IPS-15b (cell line): ENCODE measurements at regions not wholly inside any gene's neighbourhood (a gene's known extent, or its start where the extent isn't known, plus 50 kb on each side); places are given as distances from the start of the nearest gene placed in this dataset.

Experiments
- H3K27me3 ChIP-seq: one replicate; pipeline ENCODE4 v1.6.1; 2013; ENCODE audit warnings: low read length; ENCODE audit not compliant: control insufficient read depth, insufficient read depth
- H3K36me3 ChIP-seq: one replicate; pipeline ENCODE4 v1.6.1; 2013; ENCODE audit warnings: low read length; ENCODE audit not compliant: control insufficient read depth, insufficient read depth
- H3K4me1 ChIP-seq: one replicate; pipeline ENCODE4 v1.6.1; 2013; ENCODE audit warnings: mild to moderate bottlenecking, low read length; ENCODE audit not compliant: control insufficient read depth, insufficient read depth
- H3K4me3 ChIP-seq: one replicate; pipeline ENCODE4 v1.5.1; 2013; ENCODE audit warnings: low read depth, low read length
- H3K9ac ChIP-seq: one replicate; pipeline ENCODE4 v1.6.1; 2013; ENCODE audit warnings: low read depth, mild to moderate bottlenecking, low read length
- H3K9me3 ChIP-seq: one replicate; pipeline ENCODE4 v1.6.1; 2013; ENCODE audit warnings: mild to moderate bottlenecking, low read length; ENCODE audit not compliant: control insufficient read depth, insufficient read depth

- H3K4me3 ChIP-seq: no peak overlapping the region
- H3K27me3 ChIP-seq: no peaks in the 10 kb centered on the region
- no peaks in the 10 kb centered on the region for H3K9me3 ChIP-seq
Observed at GRCh38 chr6:152858141-152858540, 107.5 kb downstream of the VIP start.

GRCh38 chr6:152859225-152859624, 108.6 kb downstream of the VIP start:
- Histone ChIP-seq H3K9ac (no peak overlapping the region), H3K9me3 (no peaks in the 10 kb centered on the region), H3K36me3 (no peaks in the 10 kb centered on the region), H3K4me1 (no peaks in the 10 kb centered on the region), H3K27me3 (no peaks in the 10 kb centered on the region), H3K4me3 (no peak overlapping the region)

More at GRCh38 chr6:152858141-152858540, 107.5 kb downstream of the VIP start:
- Histone ChIP-seq H3K9ac (no peak overlapping the region), H3K4me1 (no peaks in the 10 kb centered on the region), H3K36me3 (no peaks in the 10 kb centered on the region)

- Histone ChIP-seq H3K9ac (no peak overlapping the region), H3K27me3 (no peaks in the 10 kb centered on the region), H3K36me3 (no peaks in the 10 kb centered on the region), H3K4me1 (no peaks in the 10 kb centered on the region), H3K4me3 (no peak overlapping the region), H3K9me3 (no peaks in the 10 kb centered on the region)
Observed at GRCh38 chr6:152863618-152864326, 113.2 kb downstream of the VIP start.

- H3K9me3 ChIP-seq: no peaks in the 10 kb centered on the region
- no peaks in the 10 kb centered on the region for H3K4me1 ChIP-seq
- H3K9ac ChIP-seq: no peak overlapping the region
- no peak overlapping the region for H3K4me3 ChIP-seq
- no peaks in the 10 kb centered on the region for H3K27me3 ChIP-seq
- no peaks in the 10 kb centered on the region for H3K36me3 ChIP-seq
Observed at GRCh38 chr6:152874267-152874666, 108.6 kb downstream of the FBXO5 start.

DNA sequence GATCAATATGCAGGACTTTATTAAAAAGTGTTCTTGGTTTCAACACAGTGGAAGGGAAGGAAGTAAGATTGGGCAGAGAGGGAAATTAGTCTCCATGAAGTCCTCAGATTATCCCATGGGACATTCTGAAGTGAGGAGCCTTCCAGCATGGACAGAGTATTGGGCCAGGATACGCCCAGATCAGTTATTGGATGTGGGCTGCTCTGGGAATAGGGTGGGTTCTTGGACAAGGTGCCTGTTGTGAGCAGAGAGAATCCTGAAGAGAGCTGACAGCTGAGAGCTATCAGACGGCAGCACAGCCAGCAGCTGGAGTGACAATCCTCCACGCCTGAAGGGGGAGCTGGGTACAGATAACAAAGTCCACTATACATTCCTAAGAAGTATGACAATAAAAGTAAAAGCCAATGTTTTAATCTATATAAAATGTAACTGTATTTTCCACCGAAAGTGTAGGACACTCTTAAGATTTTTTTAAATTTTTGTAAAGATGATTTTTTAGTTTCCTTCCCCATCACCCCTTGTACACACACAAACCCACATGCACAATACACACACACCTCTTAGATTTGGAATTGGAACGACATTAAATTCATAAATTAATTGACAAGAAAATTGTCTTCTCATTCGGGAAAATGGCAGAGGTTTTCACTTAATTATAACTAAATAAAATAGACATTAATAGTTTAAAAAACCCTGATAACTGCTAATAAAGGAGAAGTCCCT, 107.8 kb downstream of the FBXO5 start:
- Histone ChIP-seq H3K27me3 (no peaks in the 10 kb centered on the region), H3K9ac (no peak overlapping the region), H3K9me3 (no peaks in the 10 kb centered on the region), H3K4me3 (no peak overlapping the region), H3K4me1 (no peaks in the 10 kb centered on the region), H3K36me3 (no peaks in the 10 kb centered on the region)

DNA sequence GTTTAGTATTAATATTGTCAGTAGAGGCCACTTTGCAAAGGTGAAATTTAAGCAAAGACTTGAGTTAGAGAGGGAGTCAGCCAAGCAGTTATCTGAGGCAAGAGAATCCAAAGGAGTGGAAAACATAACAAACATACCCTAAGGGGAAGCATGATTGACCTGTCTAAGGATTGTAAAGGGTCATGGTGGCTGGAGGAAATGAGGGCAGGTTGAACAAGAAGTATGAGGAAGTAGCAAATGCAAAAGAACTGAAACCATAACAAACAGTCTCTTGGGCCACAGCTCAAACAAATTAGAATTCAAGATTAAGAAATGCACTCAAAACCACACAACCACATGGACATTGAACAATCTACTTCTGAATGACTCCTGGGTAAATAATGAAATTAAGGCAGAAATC, 103.2 kb downstream of the FBXO5 start:
- no peak overlapping the region for H3K4me3 ChIP-seq
- H3K9me3 ChIP-seq: peaks cover 9% of the 10 kb centered on the region
- H3K9ac ChIP-seq: no peak overlapping the region
- no peaks in the 10 kb centered on the region for H3K4me1 ChIP-seq
- no peaks in the 10 kb centered on the region for H3K27me3 ChIP-seq
- H3K36me3 ChIP-seq: no peaks in the 10 kb centered on the region

- Histone ChIP-seq H3K4me3 (no peak overlapping the region), H3K9me3 (no peaks in the 10 kb centered on the region), H3K9ac (no peak overlapping the region), H3K4me1 (no peaks in the 10 kb centered on the region), H3K36me3 (no peaks in the 10 kb centered on the region), H3K27me3 (peaks cover 3% of the 10 kb centered on the region)
Observed at GRCh38 chr6:152893187-152893586, 89.7 kb downstream of the FBXO5 start.

- Histone ChIP-seq H3K9ac (no peak overlapping the region), H3K4me1 (no peaks in the 10 kb centered on the region), H3K9me3 (no peaks in the 10 kb centered on the region), H3K36me3 (no peaks in the 10 kb centered on the region), H3K27me3 (peaks cover 7% of the 10 kb centered on the region), H3K4me3 (no peak overlapping the region)
Observed at GRCh38 chr6:152896923-152897322, 85.9 kb downstream of the FBXO5 start.

DNA sequence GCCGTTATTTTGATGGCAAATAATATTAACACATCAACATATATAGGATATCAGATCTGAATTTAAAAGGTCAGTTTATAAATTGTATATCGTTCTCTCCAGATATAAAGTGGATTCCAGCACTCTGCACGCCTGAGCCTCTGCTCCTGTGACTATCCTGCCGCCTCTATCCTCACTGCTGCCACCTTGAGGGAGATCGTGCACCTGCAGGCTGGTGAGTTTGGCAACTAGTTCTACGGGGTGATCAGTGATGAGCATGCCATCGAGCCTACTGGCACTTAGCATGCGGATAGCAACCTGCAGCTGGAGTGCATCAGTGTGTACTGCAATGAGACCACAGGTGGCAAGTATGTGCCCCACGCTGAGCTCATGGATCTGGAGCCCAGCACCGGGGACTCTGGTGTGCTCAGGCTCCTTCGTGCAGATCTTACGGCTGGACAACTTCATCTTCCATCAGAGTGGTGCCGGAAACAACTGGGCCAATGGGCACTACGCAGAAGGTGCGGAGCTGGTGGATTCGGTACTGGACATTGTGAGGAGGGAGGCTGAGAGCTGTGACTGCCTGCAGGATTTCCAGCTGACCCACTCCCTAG, 84.9 kb downstream of the FBXO5 start:
- peaks cover 17% of the 10 kb centered on the region for H3K27me3 ChIP-seq
- H3K4me3 ChIP-seq: no peak overlapping the region
- H3K36me3 ChIP-seq: no peaks in the 10 kb centered on the region
- H3K4me1 ChIP-seq: no peaks in the 10 kb centered on the region
- H3K9me3 ChIP-seq: no peaks in the 10 kb centered on the region
- no peak overlapping the region for H3K9ac ChIP-seq

DNA sequence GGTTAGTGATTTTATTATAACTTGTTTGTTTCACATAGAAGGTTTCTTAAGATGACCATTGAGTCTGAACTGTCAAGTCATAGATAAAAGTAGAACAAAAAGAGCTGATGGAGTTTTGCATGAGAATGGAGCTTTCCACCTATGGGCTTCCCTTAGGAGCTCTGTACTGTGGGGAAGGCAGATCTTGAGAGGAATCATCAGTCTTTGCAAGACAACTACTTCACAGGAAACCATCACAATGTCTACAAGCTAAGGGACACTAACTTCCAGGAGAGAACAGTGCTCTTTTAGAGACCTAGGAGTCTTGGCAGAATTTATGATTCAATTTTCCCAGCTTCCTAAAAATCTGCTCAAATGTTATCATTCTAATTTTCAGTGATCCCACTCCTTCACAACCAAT, 78.2 kb downstream of the FBXO5 start:
- H3K4me1 ChIP-seq: no peaks in the 10 kb centered on the region
- H3K36me3 ChIP-seq: no peaks in the 10 kb centered on the region

GRCh38 chr6:152905551-152906299, 77.1 kb downstream of the FBXO5 start:
- Histone ChIP-seq H3K36me3 (no peaks in the 10 kb centered on the region), H3K27me3 (peaks cover 60% of the 10 kb centered on the region), H3K4me1 (no peaks in the 10 kb centered on the region), H3K9me3 (no peaks in the 10 kb centered on the region), H3K9ac (no peak overlapping the region), H3K4me3 (no peak overlapping the region)

More for the DNA sequence above, 78.2 kb downstream of the FBXO5 start:
- H3K9me3 ChIP-seq: no peaks in the 10 kb centered on the region
- no peak overlapping the region for H3K9ac ChIP-seq
- H3K4me3 ChIP-seq: no peak overlapping the region
- peaks cover 60% of the 10 kb centered on the region for H3K27me3 ChIP-seq
